ENCODE measurements at regions not wholly inside any gene's neighbourhood (a gene's known extent, or its start where the extent isn't known, plus 50 kb on each side); places are given as distances from the start of the nearest gene placed in this dataset.
"Not testable (repeated sequence)": the region's sequence is repeated elsewhere in the genome, so short reads cannot be mapped to it uniquely, and the experiment has no call there.

DNA sequence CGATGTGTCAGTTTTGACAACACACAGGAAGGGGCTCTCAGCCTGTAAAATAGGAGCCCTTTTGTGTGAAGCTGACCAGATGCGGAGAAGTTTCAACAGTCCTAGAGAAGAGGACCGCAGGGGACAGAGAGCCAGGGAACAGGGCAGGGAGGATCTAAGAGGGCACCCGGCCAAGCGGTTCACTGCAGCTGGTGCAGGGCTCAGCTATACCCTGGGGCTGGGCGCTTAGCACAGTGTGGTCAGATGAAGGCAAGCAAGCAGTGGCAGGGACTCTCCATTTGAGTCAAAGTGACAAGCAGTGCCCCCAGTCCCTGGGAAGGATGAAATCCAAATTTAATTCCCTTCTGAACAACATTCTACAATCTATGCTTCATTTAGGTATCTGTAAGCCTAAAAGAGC lies 88.9 kb upstream of the PLGLB2 start:
- H3K36me3 ChIP-seq (ENCODE audit: control insufficient read depth in 2 of 2, insufficient read depth in 1 of 2, low read length in 2 of 2); H3K27ac ChIP-seq (ENCODE audit: extremely low read depth, low read depth, low read length); H3K9me3 ChIP-seq (ENCODE audit: control insufficient read depth, insufficient read depth, low read depth, low read length); CTCF ChIA-PET; H3K4me1 ChIP-seq (ENCODE audit: control insufficient read depth, insufficient read depth, low read length); H3K4me3 ChIP-seq (ENCODE audit: low read depth, low read length); POLR2A ChIA-PET: not testable (repeated sequence)

DNA sequence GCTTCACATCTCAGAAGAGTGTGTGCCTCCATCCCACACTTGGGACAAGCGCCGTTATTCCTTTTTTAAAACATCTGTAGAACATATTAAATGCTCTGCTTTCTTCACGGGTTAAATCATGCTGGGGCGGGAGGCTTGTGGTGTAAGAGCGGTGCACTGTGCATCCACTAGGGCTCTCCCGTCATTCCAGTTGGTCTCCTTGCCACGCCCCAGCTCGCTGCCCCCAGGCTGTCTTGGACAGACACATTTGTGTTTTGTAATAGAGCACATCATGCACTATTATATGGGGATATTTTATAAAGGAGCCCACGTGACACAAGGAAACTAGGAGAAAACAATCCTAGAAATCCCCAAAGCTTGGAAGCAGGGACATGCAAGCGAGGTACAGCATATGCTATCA lies 87.7 kb upstream of the PLGLB2 start:
- H3K27ac ChIP-seq (ENCODE audit: extremely low read depth, low read depth, low read length); CTCF ChIA-PET; POLR2A ChIA-PET; H3K4me3 ChIP-seq (ENCODE audit: low read depth, low read length); H3K36me3 ChIP-seq (ENCODE audit: control insufficient read depth in 2 of 2, insufficient read depth in 1 of 2, low read length in 2 of 2); H3K4me1 ChIP-seq (ENCODE audit: control insufficient read depth, insufficient read depth, low read length); H3K9me3 ChIP-seq (ENCODE audit: control insufficient read depth, insufficient read depth, low read depth, low read length): not testable (repeated sequence)

DNA sequence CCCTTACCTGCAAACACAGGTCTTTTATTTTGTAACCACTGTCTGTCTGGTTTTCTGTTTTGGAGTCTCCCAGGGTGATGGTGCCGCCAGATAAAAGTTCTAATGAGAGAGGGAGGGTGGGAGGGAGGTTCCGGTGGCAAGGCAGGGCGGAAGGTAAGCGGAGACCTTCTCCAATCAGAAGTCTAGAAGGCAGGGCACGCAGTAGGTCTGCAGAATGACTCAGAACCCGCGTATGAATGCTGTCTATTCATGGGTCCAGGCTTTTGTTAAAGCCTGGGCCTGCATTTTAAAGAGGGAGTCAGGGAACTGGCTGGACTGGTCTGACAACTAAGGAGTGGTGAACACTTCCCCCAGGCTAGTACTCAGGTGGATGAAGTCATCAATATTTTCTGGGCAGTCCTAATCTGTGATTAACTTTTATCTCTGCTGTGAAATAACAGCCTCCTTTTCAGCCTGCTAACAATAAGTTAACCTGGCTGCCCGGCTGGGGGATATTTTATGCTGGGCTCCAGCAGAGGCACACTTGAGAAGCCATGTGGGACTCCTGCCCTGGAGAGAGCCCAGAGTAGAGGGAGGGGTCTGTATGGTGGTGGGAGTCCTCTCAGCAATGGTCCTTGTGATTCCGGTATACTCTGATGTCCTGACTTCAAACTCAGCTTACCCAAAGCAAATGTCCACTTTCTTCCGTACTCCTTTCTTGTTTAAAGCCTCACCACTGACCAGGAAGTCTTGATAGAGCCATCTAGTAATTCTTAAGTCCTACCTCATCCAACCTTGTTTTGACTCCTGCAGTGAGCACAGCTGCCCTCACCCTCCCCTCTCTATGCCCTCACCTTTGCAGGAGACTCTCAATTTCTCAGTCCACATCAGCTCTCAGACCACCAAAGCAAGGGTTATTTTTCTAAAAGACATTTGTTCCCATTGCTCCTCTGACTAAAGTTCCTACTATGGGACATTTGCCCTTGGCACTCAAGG lies 85.3 kb upstream of the PLGLB2 start:
- H3K9me3 ChIP-seq (ENCODE audit: control insufficient read depth, insufficient read depth, low read depth, low read length); H3K4me1 ChIP-seq (ENCODE audit: control insufficient read depth, insufficient read depth, low read length); POLR2A ChIA-PET; H3K36me3 ChIP-seq (ENCODE audit: control insufficient read depth in 2 of 2, insufficient read depth in 1 of 2, low read length in 2 of 2); CTCF ChIA-PET; H3K27ac ChIP-seq (ENCODE audit: extremely low read depth, low read depth, low read length); H3K4me3 ChIP-seq (ENCODE audit: low read depth, low read length): not testable (repeated sequence)

DNA sequence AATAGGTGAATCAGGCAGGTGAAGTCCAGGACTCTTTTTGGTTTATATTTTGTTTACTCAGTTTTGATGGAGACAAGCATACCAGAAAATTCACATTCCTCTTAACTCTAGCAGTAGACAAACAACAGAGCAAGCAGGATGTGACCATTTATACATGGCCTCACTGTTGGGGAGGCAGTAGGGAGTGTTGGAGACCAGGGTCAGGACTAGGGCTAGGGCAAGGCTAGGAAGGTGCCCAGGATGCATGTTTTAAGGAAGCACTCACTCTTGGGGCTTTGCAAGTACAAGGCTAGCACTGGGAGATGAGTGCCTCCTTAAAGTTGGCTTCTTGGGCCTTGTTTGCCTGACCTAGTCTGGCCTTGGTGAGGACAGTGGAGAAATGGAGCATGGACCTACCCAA lies 84.5 kb upstream of the PLGLB2 start:
- CTCF ChIA-PET; H3K27ac ChIP-seq (ENCODE audit: extremely low read depth, low read depth, low read length); POLR2A ChIA-PET: not testable (repeated sequence)

DNA sequence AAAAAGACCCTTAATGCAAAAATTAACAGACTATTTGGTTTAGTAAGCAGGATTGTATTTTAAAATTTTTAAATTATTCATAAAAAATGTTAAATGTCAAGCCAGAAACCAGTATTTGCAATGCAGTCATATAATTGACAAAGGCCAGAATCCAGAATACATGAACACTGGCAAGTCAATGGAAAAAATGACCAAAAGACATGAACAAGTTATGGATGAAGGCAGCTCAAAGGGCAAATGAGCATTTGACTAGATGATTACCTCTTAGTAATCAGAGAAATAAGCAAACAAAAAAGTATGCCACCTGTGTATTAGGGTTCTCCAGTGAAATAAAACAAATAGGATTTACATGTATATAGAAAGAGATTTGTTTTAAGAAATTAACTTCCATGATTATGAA lies 80.9 kb upstream of the PLGLB2 start:
- H3K4me3 ChIP-seq (ENCODE audit: low read depth, low read length); H3K27ac ChIP-seq (ENCODE audit: extremely low read depth, low read depth, low read length); CTCF ChIA-PET; H3K36me3 ChIP-seq (ENCODE audit: control insufficient read depth in 2 of 2, insufficient read depth in 1 of 2, low read length in 2 of 2); POLR2A ChIA-PET; H3K9me3 ChIP-seq (ENCODE audit: control insufficient read depth, insufficient read depth, low read depth, low read length); H3K4me1 ChIP-seq (ENCODE audit: control insufficient read depth, insufficient read depth, low read length): not testable (repeated sequence)

More for the DNA sequence above, 84.5 kb upstream of the PLGLB2 start:
- H3K4me3 ChIP-seq (ENCODE audit: low read depth, low read length); H3K36me3 ChIP-seq (ENCODE audit: control insufficient read depth in 2 of 2, insufficient read depth in 1 of 2, low read length in 2 of 2); H3K9me3 ChIP-seq (ENCODE audit: control insufficient read depth, insufficient read depth, low read depth, low read length); H3K4me1 ChIP-seq (ENCODE audit: control insufficient read depth, insufficient read depth, low read length): not testable (repeated sequence)

DNA sequence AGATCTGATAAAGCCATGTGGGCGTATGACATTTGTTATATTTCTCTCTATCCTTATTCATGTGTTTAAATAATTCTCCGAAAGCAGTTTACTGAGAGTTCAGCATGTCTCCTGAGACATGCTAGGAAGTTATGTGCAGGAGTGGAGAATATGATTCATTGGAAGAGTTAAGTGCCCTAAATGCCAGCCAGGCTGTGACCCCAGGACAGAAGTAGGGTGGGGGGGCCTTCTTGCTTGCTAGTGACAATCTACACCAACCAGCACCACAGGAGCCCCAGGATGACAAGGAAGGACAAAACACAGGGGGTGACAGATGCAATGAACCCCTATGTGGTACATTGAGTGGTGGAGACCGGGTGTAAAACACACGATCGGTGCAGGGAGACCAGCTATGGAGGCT lies 79.5 kb upstream of the PLGLB2 start:
- H3K27ac ChIP-seq (ENCODE audit: extremely low read depth, low read depth, low read length); H3K4me3 ChIP-seq (ENCODE audit: low read depth, low read length); H3K4me1 ChIP-seq (ENCODE audit: control insufficient read depth, insufficient read depth, low read length); POLR2A ChIA-PET; H3K36me3 ChIP-seq (ENCODE audit: control insufficient read depth in 2 of 2, insufficient read depth in 1 of 2, low read length in 2 of 2); H3K9me3 ChIP-seq (ENCODE audit: control insufficient read depth, insufficient read depth, low read depth, low read length); CTCF ChIA-PET: not testable (repeated sequence)

DNA sequence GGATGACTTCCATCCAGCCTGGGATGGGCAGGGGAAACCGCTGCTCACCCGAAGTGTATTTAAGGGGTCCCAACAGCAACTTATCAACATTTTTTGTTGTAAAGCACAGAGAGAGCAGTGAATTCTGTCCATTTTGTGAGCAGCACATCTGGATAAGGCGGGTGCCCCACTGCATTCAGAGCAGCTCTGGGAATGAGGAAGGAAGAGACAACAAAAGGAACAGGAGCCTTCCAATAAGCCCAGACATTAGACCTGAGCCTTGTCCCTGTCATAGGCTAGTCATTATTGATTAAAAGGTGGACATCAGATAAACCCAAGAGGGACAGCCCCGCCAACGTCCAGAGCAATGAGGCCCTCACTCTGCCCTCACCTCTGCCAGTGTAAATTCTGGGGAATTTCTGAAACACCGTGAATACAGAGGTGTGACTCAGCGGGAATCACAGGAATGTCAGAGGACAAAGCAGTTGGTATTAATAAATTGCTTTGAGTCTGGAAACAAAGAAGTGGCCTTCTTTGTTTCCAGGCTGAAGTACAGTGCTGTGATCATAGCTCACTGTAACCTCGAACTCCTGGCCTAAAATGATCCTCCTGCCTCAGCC lies 78.2 kb upstream of the PLGLB2 start:
- H3K36me3 ChIP-seq (ENCODE audit: control insufficient read depth in 2 of 2, insufficient read depth in 1 of 2, low read length in 2 of 2); CTCF ChIA-PET; H3K4me1 ChIP-seq (ENCODE audit: control insufficient read depth, insufficient read depth, low read length); POLR2A ChIA-PET; H3K27ac ChIP-seq (ENCODE audit: extremely low read depth, low read depth, low read length); H3K9me3 ChIP-seq (ENCODE audit: control insufficient read depth, insufficient read depth, low read depth, low read length); H3K4me3 ChIP-seq (ENCODE audit: low read depth, low read length): not testable (repeated sequence)

DNA sequence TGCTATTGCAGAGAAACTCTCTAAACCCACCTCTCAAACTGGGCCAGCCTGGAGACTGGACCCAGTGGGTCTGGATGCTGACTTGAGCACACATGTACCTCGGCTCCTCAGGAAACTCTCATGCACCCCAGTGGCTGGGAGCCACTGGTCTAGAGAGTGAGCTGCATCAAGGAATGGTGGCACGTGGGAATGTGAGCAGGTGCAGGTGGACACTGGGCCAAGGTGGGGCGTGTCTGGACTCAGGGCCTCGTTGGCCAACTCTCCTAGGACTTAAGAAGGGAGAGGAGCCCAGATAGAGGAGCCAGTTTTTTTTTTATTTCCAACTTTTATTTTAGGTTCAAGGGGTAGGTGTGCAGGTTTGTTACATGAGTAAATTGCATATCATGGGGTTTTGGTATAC lies 75.5 kb upstream of the PLGLB2 start:
- CTCF ChIA-PET; H3K9me3 ChIP-seq (ENCODE audit: control insufficient read depth, insufficient read depth, low read depth, low read length); POLR2A ChIA-PET; H3K4me1 ChIP-seq (ENCODE audit: control insufficient read depth, insufficient read depth, low read length); H3K27ac ChIP-seq (ENCODE audit: extremely low read depth, low read depth, low read length); H3K4me3 ChIP-seq (ENCODE audit: low read depth, low read length); H3K36me3 ChIP-seq (ENCODE audit: control insufficient read depth in 2 of 2, insufficient read depth in 1 of 2, low read length in 2 of 2): not testable (repeated sequence)

DNA sequence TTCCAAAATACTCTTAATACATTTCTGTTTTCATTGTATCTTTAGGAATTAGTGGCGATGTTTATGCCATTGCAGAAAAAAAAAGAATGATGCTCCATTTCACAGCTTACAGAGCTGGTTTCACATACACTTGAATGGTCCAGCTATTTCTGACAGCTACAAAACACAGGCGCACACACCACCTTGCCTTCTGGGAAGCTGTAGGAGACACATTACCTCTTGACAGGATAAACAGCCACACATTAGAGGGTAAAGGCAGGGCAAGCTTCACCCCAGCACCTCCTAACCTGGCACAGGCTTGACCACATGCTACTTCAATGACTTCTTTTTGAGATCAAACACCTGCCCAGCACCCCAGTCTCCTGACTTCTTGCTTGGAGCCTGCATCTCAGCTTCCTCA lies 73.2 kb upstream of the PLGLB2 start:
- POLR2A ChIA-PET; H3K36me3 ChIP-seq (ENCODE audit: control insufficient read depth in 2 of 2, insufficient read depth in 1 of 2, low read length in 2 of 2); CTCF ChIA-PET; H3K4me1 ChIP-seq (ENCODE audit: control insufficient read depth, insufficient read depth, low read length); H3K9me3 ChIP-seq (ENCODE audit: control insufficient read depth, insufficient read depth, low read depth, low read length); H3K4me3 ChIP-seq (ENCODE audit: low read depth, low read length); H3K27ac ChIP-seq (ENCODE audit: extremely low read depth, low read depth, low read length): not testable (repeated sequence)

DNA sequence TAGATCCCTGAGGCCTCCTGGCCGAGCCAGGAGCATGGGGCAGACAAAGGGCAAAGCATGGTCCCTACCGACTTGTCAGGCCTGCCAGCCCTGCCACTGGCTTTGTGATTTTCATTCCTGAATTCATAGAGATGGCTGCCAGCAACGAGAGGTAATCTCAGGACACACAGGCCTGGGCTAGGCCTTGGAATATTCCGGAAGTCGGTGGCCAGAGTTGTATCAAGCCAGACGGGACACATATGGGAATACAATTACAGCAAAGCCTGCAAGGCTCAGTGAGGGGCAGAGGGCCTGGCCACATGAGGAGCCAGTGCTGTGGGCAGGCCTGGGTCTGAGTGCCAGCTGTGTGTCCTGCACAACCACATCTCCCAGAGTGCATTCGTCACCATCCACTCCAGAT lies 72.4 kb upstream of the PLGLB2 start:
- H3K27ac ChIP-seq (ENCODE audit: extremely low read depth, low read depth, low read length); H3K9me3 ChIP-seq (ENCODE audit: control insufficient read depth, insufficient read depth, low read depth, low read length); POLR2A ChIA-PET: not testable (repeated sequence)

DNA sequence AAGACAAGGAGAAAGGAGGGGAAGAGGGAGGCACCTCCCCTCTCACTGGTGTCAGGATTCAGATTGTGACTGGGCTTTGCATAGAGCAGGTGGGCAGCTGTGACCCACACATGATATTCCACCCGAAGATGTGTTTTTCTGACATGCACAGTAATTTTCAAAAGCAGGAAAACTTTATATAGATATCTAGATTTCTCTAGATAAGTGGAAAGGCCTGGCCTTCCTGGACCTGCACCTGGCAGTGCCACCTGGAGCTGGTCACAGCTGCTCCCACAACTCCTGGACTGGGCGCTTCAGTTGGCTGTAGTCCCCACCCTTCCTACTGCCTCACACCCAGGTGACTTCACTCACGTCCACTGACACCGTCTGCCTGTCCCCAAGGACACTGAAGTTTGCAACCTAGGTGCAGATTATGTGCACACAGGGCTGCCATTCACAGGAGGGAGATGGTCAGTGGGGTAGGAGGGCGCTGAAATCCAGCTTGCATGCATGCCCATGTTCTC lies 70.4 kb upstream of the PLGLB2 start:
- H3K27ac ChIP-seq (ENCODE audit: extremely low read depth, low read depth, low read length); H3K9me3 ChIP-seq (ENCODE audit: control insufficient read depth, insufficient read depth, low read depth, low read length); POLR2A ChIA-PET; H3K4me1 ChIP-seq (ENCODE audit: control insufficient read depth, insufficient read depth, low read length); H3K36me3 ChIP-seq (ENCODE audit: control insufficient read depth in 2 of 2, insufficient read depth in 1 of 2, low read length in 2 of 2); CTCF ChIA-PET; H3K4me3 ChIP-seq (ENCODE audit: low read depth, low read length): not testable (repeated sequence)

More for the DNA sequence above, 72.4 kb upstream of the PLGLB2 start:
- H3K36me3 ChIP-seq (ENCODE audit: control insufficient read depth in 2 of 2, insufficient read depth in 1 of 2, low read length in 2 of 2); H3K4me3 ChIP-seq (ENCODE audit: low read depth, low read length); H3K4me1 ChIP-seq (ENCODE audit: control insufficient read depth, insufficient read depth, low read length); CTCF ChIA-PET: not testable (repeated sequence)
